GM19468 (cell line): ENCODE measurements at regions not wholly inside any gene's neighbourhood (a gene's known extent, or its start where the extent isn't known, plus 50 kb on each side); places are given as distances from the start of the nearest gene placed in this dataset.
"Not testable (repeated sequence)": the region's sequence is repeated elsewhere in the genome, so short reads cannot be mapped to it uniquely, and the experiment has no call there.

Experiments
- ATAC-seq: cut with Tn5 transposase; IDR thresholded peaks from one replicate; pipeline ENCODE4 v1.9.1; 2021; ENCODE audit warnings: mild to moderate bottlenecking, moderate library complexity, moderate number of reproducible peaks; ENCODE audit not compliant: unreplicated experiment; ENCODE audit errors: extremely low read depth

DNA sequence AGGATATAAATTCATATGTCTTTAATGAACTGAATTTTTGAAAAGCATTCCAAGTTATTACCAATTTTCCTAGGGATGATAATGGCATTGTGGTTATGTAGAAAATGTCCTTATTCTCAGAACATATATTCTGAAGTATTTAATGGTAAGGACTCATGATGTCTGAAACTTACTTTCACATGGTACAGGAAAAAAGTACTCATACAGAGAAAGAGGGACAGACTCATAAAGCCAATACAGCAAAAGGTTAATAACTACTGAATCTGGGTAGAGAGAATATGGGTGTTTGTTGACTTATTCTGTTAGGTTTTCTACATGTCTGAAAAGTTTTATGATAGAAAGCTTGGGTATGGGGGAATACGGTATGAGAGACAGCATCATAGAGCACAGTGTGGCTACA is 84.3 kb upstream of the SERTAD2 start:
- ATAC-seq, result no peak

DNA sequence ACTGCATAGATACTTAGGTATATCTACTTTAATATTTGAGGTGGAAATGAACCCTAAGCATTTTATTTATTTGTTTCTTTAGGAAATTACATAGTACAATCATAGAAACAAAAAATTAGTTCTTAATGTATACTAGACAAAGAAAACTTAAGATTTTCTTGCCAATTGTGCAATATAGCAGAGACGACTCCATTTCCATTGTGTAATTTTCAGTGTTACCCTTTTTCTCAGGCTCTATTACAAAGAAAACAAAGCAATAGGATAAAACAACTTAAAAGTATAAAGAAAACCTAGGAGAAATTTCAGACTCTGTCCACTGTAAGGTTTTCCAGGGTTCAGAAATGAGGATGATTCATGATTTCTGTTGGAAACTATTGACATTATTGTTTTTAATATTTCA is 89.0 kb upstream of the SERTAD2 start:
- no peak for ATAC-seq

DNA sequence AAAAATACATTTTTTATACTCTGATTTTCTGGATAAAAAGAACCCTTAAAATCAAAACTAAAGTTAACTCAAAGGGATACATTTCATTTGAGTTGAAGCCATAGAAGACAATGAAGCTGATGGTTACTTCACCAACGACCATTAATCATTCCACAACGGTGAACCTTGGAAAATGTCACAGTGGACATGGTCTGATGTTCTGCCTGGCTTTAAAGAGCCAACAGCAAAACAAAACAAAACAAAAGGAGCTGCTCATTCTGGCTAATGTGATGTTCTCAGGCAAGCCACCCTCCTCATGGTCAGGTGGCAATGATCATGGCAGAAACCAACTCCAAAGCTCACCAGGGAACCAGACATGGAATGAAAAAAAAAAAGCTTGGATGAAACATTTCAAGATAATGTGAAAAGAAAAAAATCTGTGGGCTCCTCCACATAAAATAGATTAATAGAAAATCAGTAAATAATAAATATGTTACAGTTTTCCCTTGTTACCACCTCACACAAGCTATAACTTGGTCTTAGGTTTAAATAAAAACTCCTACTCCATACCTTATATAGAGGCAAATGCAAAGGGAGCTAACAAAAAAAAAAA is 90.1 kb upstream of the SERTAD2 start:
- ATAC-seq, result no peak

DNA sequence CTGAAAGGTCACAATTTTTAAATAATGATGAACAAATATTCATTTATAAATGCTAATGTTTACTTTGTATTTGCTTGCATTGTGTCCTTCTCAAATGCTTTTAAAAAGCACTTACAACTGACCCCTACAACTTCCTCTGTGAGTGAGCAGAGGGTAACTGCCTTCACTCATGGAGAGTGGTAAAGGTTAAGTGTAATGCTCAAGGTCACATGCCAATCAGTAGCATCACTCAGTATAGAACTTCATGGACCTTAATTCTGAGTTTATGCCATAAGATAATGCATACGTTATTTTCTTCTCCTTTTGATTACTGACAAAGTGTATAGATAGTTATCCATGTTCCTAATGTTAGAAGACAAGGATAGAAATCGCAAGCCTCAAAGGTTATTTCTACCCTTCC is 91.8 kb upstream of the SERTAD2 start:
- ATAC-seq, result no peak

DNA sequence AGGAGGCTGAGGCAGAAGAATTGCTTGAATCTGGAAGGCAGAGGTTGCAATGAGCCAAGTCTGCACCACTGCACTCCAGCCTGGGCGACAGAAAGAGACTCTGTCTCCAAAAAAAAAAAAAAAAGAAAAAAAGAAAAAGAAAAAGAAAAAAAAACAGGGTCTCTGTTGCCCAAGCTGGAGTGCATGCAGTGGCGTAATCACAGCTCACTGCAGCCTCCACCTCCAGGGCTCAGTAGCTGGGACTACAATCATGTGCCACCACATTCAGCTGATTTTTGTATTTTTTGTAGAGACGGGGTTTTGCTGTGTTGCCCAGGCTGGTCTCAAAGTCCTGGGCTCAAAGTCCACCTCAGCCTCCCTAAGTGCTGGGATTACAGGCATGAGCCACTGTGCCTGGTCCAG is 94.0 kb upstream of the SERTAD2 start:
- not testable (repeated sequence) for ATAC-seq

DNA sequence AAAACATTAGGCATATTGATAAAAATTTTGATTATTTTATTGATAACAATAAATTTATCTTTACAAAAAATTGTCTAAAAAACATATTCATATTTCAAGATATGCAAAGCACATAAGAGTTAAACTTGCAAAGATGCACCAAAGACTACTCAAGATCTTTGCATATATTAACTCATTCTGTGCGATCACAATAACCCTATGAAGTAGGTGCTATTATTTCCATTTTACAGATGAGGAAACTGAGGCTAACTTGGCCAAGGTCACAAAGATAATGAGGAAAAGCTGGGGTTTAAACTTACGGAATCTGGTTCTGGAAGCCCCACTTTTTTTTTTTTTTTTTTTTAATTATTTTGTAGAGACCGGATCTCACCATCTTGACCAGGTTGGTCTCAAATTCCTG is 94.4 kb upstream of the SERTAD2 start:
- no peak for ATAC-seq

DNA sequence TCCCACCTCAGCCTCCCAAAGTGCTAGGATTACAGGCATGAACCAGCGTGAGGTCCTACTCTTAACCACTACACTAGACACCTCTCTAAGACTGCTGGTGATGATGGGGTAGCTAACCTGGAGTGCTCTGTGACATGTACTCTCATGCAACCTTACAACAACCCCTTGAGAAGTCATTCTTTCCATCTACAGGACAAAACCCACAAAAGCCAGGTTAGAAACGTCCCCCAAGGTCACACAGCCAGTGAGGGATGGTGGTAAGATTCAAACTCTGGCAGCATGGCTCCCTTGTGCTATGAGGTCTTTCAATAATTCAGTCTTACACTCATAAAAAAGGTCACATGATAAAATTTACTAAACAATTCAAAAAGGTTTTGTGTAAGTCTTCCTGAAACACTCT is 94.8 kb upstream of the SERTAD2 start:
- no peak for ATAC-seq

DNA sequence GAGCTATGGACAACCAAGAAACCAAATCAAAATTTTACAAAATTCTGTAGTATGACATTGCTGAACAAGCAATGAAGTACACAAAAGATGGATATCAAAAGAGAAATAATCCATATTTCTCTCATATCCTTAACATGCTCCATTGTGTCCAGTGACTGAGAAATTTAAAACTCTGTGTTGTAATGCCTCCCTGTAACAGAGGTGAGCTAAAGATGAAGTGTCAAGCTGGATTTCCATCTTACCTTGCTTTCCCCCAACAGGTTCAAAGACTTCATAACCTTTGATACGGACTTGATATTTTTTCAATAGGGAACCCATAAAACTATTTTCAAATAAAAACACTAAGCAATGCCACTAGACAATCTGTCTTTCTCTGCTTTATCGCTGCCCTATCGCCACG is 95.7 kb upstream of the SERTAD2 start:
- ATAC-seq, result no peak

DNA sequence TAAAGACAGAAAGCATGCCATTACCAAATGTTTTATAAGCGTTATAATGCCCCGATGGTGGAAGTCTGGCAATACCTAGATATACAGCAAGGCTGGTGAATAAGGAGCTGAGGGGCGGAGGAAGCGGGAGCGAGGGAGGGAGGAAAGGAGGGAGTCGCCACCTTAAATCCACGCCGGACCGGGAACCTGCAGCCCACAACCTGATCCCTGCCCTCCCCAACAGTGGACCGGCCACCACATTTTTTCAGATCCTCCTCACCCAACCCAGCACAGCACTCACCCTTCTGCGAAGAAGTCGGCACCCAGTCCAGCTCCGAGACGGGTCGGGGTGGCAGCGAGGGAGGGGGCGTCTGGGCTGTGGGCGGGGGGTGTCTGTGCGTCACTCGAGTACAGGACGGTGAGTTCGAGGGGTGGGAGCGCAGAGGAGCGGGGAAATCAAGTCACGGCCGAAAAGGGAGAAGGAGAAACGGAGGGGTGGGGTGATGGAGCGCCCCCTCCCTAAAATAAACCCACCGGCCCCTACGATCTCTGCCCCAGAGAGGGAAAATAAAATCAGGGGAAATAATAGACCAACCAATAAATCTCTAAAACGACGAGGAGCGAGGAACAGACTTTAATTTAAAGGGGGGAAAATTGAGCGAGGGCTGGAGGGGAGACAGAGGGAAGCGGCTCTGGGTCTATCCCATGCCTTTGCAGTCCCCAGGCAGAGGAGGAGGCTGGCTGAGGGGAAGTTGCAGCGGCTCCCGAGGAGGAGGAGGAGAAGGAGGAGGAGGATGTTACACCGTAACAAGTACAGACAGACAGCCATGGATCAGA is 96.5 kb upstream of the SERTAD2 start:
- ATAC-seq, result no peak

DNA sequence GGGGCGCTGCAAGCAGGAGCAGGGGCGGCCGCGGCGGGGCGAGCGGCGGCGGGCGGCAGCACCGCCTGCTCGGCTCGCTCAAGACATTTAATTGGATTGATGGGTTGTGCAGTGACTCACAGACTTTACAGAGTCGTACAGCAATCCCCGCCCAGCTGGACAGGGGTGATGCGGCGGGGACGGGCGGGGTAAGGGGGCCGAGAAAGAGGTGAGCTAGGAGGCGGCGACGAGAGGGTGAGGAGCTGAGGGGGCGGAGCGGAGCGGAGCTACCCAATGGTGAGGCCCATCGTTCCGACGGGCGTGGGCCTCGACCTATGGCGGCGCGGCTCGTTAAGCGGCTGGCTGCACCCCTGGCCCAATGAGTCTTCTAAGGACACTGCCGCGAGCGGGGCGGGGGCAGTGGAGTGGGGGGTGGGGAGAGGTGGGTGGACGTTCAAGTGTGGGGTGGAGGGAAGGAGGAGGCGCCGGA is 97.1 kb upstream of the SERTAD2 start:
- peak; percentile 79 for ATAC-seq

DNA sequence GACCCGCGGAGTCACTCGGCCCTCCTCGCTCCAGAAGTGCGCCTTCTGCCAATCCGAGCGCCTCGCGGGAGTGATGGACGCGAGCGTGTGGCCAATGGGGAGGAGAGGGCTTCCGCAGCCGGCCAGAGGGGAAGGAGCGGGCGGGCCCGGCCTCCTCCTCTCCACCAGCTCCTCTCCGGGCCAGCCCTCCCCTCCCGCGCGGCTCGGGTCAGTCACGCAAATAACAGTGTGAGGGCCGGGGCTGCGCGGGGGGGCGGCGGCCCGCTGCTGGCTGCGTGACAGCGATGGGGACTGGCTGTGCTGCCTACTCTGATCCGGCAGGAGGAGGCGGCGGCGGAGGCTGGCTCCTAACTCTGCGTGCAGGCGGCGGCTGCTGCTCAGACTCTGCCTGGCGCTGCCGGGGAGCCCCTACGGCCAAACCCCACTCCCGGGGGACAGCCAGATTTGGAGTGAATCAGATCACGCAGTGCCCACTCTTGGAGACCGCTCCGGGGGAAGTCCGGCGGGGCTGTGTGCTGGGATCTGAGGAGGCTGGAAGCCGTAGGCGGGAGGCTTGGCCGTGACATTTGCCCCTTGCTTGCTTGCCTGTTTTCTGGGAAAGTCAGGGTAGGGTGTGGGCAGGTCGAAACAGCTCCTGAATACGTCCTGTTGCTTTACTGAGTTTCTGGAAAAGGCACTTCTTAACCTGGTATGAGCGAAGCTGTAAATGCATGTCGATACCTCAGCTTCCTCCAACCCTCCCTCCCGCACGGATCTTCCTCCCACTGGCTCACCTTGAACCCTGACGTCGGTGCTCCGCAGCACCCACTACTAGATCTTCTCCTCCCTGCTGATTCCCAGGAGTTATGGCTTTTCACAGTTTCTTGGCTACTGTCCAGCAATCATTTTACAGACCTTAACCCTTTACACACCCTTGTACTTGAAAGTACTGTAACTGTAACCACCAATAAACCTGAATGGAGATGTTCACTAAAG is 97.9 kb upstream of the SERTAD2 start:
- ATAC-seq, result peak; percentile 83

DNA sequence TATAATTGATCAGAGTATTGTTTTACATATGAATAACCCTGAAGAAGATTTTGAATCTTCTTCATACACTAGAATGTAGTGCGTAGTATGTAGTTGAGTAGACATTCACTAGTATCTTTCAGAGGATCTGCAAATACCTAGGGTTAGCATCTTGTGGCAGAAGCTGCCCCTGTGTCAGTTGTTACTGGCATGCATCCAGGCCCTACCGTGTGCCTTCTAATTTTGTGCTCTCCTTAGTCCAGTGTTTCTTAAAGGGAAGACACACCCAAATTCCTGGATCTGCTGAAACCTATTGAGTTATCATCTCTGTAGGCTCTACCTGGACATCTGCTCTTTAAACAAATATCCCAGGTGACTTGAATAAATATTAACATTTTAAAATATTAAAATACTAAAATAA is 99.7 kb upstream of the SERTAD2 start:
- no peak for ATAC-seq

DNA sequence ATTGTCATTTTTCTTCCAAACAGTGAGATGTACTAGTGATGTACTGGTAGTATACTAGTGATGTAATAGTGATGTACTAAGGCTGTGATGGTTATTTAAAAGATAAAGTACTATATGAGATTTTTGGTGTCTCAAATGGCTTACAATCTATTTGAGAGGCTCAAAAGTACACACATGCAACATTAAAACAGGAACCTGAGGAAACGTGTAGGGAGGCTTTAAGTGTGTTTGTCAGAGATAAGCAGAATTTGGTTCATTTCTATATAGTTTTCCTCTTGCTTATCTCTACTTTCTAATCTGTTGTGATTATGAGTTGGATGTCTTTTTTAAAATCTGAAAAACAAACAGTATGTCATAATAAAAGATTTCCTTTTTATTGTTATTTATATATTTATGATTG is 100.9 kb upstream of the SERTAD2 start:
- ATAC-seq, result no peak

DNA sequence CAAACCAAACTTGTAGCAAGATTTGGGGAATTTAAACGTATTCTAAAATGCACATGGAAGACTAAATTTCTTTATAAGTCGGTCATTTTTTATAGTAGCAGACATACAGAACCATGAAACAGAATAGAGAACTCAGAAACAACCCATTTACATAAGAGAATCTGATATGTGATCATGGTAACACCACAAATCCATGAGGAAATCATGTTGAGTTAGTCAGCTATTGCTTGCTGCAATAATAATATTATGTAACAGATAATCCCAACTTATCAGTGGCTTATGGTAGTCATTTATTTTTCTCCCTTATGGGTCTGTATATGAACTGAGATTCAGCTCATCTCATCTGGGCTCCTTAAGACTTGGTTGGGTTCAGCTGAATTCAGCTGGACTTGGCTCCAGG is 103.4 kb upstream of the SERTAD2 start:
- ATAC-seq, result no peak

DNA sequence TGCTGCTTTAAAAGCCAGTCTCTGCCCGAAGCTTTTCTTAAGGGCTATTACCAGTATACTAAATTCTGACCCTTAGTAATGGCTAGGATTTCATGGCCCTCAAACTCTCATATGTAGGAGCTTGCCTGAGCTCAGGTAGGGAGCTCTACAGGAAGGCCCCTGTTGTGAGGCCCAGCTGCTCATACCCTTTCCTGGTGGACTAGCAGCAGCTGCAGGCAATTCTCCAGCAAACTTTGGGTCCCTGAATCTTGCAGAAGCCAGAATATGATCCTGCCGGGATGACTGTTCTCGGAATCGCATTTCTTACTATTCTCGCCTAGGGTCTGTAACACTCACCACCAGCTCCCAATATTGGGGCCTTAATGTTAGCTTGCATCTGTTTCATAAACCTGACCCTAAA is 106.4 kb upstream of the SERTAD2 start:
- ATAC-seq, result no peak

DNA sequence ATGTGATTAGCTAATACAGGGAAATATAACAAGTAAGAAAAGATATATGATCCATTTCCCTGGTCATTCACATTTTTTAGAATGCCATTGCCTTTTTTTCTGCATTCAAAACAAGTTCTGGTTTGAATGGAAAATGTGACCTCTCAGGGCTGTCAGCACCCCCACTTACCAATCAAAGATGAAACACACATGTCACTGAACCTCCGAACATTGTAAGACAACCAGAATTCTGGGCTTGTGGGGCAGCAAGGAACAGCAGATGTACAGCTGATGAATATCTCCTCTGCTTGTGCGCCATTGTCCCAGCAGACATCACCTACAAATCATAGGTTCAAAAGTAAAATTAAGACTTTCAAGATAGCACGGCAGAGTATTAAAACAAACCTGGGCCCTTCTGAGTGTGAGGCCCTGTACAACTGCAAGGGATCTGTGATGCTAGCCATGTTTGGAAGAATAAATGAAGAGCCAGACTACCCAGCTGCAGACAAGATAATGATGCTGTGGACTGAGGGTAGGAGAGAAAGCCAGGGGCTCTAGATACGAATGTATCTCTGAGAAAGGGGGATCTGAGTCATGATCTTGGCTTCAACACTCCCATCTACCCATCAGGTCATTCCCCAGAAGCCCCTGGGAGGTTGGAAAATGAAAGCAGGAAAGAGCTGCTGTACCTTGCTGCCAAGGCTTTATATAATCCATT is 108.7 kb upstream of the SERTAD2 start:
- no peak for ATAC-seq

DNA sequence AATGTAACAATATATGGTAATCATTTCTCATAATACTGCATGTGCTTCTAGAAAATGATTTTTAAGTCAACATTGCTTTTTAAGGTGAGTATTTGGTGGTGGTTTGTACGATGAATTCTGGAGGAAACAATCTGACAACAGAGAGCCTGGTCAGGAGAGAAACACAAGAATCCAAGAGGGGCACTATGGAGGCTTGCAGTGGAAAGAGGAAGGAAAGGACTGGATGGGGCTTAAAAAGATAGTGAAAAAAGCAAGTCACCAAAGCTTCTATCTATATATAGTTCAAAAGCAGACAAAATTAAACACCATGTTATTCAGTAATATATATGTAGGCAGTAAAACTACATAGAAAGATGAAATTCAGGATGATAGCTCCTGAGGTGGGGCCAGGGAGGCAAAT is 109.4 kb upstream of the SERTAD2 start:
- ATAC-seq, result no peak

DNA sequence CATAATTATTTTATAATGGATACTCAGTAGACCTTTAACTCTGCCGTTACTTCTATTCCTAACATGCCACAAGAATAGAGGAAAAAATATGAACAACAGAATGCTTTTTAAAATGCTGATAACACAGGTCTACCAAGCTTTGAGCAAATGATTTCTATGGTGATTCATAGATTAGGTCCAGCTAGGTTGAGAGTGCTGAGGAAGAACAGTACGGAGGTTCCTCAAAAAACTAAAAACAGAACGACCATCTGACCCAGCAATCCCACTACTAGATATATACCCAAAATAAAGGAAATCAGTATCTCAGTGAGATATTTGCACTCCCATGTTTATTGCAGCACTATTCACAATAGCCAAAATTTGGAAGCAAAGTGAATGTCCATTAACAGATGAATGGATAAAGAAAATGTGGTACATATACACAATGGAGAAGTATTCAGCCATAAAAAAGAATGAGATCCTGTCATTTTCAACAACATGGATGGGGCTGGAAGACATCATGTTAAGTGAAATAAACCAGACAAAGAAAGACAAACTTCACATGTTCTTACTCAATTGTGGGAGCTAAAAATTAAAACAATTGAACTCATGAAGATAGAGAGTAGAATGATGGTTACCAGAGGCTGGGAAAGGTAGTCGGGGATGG is 111.6 kb upstream of the SERTAD2 start:
- no peak for ATAC-seq

DNA sequence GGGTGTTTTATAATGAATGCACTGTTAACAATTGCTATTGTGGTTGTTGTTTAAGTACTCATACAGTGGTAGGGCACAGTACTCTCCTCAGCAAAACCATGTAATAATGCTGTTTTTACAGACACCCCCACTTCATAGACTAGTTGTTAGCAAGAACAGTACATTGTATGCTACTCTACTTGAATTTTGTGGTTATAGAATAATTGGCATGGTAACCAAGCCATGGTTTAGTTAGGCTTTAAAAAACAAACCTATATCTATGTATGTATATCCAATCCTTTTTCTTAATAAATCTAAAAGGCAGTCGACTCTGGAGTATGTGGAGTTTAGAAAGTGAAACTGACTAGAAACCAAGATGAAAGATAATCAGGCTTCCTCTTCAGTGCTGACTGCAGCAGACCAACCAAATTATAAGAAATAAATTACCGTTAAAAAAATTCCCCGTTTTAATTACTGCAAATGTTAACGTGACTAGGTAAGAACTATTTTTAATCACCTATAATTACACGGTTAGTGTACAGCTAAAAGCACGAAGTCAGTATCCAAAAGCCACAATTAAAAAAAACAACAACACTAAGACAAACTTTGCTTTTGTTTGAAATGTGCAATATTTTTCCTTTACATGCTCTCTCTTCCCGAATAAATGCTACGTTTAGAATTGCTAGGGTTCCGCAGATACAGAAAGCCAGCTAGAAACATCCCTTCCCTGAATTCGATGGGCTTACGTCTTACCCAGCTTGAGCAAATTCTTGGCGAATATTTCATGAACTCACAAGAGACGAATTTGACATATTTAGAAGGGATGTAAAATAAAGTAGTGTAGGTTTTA is 113.3 kb upstream of the SERTAD2 start:
- no peak for ATAC-seq
